HG03558 (cell line): ENCODE measurements at regions not wholly inside any gene's neighbourhood (a gene's known extent, or its start where the extent isn't known, plus 50 kb on each side); places are given as distances from the start of the nearest gene placed in this dataset.

Source experiments
- ATAC-seq: cut with Tn5 transposase; IDR thresholded peaks from one replicate; pipeline ENCODE4 v1.9.1; 2021; ENCODE audit warnings: moderate number of reproducible peaks; ENCODE audit not compliant: unreplicated experiment; ENCODE audit errors: extremely low read depth

DNA sequence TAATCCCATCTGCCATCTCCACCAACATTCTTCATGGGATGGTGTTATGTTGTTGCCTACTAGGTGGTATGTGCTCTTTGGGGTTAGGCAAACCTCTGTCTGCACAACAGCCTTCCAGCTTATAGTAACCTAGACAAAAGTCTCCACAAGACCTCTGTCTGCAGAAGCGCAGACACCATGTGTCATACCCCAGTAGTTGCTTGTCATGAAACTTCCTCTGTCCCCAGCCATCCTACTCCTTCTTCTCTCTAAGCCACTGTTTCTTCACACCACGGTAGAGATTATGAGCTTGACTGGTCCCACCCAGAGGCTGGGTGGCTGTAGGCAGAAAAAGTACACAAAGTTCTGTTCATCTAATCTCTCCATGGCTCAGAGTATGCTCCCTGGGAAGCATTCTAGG is 100.3 kb downstream of the MAF start:
- no peak for ATAC-seq

DNA sequence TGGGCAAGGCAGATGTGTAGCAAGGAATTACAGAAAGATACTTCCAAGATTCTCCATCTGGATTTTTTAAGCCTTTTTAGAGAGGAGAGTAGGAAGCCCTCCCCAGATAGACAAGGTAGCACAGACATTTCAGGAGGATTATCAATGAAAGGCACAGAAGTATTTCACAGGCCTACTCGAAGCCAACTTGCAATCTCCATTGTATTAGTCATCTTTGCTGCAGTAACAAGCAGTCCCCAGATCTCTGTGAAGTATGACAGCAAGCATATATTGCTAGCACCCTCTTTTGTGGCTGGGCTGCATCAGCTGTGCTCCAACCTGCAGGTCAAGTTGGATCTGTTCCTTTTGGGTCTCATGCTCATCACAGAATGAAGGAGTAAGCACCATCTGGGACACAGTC is 101.6 kb downstream of the MAF start:
- ATAC-seq: no peak

DNA sequence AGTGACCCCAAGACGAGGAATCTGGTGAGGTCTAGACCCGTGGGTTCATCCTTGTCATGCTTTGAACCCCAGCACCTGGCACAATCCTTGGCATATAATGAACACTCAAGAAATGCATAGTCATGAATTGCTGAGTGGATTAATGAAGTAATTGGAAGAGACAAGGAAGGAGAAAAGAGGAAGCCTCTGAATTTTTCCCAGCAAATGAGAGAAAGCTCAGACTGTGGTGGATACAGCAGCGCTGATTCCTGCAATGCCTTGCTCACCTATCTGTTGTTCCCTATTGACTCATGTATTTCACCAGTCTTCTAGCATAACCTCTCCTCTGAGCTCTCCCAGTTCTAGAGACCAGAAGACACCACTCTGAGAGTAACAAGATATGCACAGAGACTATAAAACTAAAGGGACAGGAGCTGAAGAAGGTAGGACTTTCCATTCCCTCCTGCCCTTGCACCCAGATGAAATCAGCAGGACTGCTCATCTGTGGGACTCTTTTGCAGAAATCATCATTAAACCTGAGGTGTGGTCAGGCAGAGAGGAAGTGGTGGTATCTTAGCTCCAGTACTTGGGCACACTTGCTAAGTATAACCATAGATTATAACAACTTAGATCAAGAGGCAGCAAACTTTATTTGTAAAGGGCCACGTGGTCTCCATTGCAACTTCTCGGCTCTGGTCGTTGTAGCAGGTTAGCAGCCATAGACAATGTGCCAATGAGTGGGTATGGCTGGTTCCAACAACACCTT is 102.8 kb downstream of the MAF start:
- no peak for ATAC-seq

DNA sequence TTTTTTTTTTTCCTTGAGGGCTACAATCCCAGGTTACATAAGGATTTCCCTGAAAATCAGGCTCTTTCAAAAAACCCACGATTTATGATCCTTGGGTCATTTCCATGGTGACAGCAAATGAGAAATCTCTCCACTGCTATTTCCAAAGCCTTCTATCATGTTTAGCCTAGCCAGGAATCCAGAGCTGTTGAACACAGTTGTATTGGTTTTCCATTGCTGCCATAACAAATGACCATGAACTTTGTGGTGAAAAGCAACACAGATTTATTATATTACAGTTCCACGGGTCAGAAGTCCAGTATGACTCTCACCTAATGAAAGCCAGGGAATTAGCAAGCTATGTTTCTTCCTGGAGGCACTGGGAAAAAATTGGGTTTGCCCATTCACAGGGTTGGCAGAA is 106.6 kb downstream of the MAF start:
- no peak for ATAC-seq

DNA sequence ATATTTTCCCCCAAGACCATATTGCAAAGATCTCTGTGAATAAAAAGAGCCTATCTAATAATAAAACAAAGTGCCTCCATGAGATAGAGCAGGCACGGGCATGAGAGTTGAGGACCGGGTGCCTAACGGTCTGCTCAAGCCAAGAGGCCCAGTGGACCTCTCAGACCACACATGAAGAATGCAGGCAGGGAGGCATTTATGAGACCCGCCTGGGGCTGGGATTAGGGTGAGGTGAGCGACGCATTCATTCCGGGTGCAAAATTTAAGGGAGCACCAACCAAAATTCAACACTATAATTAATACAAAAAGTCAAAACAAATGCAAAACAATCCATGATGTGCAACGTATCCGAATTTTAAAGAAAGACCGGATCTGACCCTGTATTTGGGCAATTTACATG is 108.5 kb downstream of the MAF start:
- no peak for ATAC-seq

DNA sequence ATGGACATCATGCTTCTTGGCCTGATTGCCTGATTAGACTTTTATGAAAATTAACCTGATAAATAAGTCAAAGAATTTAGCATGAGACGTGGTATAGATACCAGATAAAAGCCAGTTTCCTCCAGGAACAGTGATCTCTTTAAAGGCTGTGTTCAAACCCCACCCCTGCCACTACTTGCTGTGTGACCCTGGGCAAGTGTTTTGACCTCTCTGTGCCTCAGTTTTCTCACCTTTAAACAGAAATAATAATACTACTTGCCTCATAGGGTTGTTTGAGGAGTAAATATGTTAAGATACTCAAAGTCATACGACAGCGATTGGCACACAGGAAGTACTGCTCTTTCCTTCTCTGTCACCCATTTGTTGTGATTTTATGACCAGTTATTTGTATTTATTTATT is 115.5 kb downstream of the MAF start:
- no peak for ATAC-seq

DNA sequence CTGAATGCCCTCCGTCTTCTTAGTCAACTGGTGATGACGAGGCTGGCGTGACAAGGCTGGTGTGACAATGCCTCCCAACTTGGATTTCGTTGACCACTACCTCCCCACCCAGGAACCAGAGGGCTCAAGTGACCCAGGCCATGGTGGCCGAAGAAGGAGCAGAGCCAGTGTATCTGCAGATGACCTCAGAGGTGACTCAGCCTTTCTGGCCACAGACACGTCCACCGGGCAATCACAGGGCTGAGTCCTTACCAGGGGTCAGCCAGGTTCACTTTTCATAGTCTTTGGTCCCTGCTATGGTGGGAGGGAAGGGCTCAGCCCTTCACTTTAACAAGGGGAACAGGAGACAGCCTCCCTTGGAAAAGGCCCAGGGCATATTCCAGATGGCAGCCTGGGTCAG is 116.3 kb downstream of the MAF start:
- ATAC-seq: no peak

DNA sequence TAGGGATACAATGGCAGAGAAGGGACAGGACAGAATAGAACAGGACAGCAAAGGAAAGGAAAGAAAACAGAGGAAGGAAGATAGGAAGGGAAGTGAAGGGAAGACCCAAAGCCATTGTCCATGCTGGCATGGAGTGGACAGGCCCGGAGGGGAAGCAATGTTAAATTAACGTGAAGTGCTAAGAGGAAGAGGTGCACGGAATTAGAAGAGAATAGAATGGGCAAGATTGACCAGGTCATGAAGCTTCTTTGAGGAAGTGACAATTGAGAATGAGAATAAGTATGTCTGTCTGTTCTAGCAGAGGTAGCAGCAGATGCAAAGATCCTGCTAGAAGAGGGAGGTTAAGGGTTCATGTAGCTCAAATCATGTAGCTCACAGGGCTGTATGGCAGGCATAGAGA is 117.2 kb downstream of the MAF start:
- ATAC-seq: no peak

DNA sequence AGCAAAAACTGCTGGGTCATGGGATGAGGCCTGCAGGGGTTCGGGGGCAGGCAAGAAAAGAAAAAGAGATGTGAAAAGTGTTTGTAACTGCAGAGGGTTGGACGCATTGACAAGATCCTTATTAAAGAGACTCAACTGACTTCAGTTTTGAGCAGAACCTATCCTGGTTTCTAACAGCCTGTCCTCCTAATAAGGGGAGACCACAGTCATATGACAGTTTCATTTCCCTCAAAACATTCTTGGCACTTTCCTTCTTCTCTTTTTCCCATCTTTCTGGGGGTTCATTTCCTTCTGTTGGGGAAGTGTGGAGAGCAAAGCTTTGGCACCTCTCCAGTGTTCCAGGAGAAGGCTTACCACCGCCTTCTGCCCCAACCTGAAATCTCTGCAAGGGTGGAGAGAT is 118.5 kb downstream of the MAF start:
- ATAC-seq: no peak

DNA sequence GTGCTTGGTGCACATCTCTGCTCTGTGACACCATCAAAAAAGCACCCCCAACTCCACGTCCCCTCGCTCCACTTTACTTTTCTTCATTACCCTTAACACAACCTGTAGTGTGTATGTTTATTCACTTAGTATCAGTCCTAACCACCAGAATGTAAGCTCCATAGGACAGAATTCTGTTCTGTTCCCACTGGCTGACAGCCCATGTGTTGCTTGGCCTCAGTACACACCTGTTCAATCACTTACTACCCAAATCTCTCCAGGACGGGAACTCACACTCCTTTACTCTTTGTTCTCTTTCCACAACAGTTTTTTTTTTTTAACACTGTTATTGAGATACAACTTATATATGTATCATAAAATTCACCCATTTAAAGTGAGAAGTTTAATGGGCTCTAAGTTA is 119.6 kb downstream of the MAF start:
- no peak for ATAC-seq

DNA sequence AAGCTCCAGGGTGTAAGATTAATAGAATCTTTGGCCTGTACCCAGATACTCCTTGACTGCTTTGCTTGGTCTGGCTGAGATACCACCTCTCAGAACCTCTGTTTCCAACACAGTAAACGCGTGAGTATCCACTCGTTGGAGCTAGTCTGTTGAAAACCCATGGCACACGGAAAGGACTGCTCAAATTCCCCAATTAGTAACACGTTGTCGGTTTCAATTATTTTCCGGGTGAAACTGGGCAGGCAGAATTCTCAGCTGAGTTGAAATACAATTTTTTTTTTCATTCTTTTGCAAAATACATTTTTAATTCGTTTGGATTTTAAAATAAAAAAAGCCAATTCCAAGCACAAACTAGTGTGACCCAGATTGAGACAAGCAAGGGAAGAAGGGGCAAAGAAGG is 120.5 kb downstream of the MAF start:
- ATAC-seq: no peak

DNA sequence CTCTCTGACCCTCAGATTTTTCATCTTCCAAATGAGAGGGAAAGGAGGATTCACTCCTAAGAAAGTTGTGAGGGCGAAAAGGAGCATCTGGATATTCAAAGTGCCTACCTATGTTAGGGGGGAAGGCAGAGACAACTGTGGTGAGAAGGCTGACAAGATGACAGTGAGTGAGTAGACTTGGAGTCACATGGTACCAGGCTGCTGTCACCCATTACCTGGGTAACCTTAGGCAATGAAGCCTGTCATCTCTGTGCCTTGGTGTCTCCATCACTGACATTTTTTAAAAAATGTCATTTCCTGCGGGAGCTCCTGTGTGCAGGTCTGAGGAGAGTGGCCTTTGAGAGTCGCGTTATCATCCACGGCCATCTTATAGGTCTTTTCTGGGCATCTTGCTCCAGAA is 124.0 kb downstream of the MAF start:
- no peak for ATAC-seq

DNA sequence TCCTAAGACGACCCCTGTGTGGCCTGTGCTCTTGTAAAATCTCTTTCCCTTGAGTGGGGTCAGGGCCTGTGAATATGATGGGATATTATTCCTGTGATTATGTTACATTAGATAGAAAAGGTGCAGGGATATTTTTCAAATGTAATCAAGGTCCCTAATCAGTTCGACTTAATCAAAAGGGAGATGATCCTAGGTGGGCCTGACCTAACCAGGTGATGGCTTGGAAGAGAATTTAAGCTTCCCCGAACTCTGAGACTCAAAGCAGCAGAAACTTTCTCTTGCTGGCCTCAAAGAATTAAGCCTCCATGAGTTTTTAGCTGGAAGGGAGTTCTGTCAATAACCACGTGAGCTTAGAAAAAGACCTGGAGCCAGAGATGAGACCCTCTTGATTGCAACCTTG is 124.7 kb downstream of the MAF start:
- ATAC-seq: no peak

DNA sequence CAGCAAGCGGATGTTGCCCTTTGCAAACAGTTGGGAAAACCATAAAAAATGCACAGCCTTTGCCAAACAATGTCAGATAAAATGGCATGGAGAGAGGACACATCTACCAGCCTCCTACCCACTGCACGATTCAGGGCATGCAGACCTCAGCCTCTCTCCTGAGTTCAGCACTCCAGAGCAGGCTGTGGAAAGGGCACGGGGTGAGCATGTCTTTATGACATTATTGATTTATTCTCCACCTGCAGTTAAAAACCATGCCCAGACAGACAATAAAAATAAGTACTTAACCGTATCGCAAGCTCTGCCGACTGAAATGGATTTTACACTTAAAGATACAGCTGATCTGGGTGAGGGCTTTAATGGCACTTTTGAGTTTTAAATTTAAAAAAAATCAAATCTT is 127.1 kb downstream of the MAF start:
- ATAC-seq: no peak

DNA sequence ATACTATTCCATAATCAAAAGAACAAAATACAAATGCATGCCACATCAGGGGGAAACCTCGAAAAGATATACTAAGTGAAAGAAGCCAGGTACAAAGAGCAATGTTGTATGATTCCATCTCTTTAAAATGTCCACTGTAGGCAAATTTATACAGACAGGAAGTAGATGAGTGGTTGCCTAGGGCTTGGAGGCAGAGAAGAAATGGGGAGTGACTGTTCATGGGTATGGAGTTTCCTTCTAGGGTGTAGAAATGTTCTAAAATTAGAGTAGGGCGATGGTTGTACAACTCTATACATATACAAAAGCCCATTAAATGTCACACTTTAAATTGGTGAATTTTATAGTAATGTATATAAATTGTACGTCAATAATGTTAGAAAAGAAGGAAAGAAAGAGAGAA is 128.1 kb downstream of the MAF start:
- ATAC-seq: no peak

DNA sequence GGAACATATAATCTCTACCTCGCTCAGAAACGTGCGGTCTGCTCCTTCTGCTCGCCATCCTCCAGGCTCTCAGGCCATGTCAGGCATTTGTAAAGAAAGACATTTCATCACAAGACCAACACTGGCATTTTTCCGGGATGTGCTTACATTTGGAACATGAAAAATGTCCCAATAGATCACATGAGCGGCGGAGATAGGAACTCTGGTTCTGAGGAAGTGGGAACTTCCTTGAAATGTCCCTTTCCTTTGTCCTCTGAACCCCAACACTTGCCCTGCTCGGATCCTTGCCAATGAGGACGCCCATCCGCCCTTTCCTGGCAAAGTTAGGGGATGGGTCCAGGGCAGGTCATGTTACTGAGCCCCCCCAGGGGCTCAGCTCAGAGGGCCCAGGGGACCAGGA is 130.5 kb downstream of the MAF start:
- ATAC-seq: no peak

DNA sequence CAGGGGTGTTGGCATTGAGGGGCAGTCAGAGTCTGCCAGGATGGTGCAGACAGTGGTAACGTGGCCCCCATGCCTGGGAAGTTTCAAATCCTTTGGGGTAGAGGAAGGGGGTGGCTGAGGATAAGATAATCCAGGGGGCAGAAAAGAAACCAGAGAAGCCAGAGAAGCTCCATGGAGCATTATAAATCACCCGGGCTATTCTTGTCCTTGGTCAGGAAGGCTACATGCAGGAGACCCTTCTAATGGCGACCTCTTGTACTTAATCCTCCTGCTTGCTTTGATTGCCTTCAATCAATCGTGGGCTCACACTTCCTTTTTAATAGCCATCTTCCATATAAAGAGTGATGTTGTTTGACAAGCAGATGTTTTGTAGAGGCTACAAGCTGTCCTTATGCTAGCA is 131.9 kb downstream of the MAF start:
- ATAC-seq: no peak

DNA sequence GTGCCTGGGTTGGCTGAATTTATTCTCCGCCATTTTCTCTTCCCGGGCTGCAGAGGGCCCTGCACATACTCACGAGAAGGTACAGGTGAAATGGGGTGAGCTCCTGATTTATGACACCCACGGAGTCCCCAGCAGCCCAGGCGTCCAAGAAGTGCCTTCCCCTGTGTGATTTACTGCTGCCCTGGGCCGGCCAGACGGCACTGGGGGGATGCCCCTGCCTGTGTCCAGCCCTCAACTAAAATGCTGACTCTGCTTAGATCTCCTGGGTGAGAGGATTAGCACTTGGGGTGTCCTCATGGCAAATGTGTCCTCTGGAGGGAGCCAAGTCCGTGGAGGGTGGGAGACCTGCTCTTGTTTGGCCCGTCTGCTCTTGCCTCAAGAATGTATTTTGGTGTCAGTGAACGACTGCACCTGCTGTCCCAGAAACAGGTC is 132.4 kb downstream of the MAF start:
- ATAC-seq: no peak

DNA sequence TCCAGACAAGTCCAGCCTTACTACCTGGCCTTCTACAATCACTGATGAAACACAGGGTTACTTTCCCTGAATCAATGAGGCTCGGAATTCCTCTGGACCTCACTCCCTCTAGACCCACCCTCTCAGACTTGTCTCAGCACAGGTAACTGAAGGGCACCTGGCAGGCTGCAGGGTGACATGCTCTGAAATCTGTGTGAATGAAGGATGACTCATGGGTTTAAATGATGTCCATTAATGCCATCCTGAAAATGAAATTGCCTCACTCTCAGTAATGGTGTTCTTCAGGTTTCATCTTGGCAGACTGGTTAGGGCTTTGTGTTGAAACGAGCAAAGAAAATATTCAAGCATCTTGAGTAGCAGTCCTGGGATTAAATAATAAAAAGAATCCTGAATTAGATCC is 134.4 kb downstream of the MAF start:
- no peak for ATAC-seq

DNA sequence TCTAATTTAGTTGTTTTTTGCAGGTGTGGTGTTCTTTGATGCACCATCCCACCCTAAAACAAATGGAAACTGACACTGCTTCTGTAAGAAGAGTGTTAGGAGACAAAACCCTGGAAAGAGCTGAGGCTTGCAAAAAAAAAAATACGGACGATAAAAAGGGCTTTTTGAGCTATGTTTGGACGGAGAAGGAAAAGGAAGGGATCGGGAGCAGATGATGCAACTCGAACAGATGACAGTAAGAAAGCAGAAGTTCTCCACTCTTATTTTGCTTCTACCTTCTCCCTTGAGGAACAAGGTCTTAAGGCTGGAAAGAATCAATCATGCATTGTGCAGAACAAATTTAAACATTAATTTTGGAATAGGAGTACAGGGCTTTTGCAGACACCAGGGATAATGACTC is 136.7 kb downstream of the MAF start:
- ATAC-seq: no peak

DNA sequence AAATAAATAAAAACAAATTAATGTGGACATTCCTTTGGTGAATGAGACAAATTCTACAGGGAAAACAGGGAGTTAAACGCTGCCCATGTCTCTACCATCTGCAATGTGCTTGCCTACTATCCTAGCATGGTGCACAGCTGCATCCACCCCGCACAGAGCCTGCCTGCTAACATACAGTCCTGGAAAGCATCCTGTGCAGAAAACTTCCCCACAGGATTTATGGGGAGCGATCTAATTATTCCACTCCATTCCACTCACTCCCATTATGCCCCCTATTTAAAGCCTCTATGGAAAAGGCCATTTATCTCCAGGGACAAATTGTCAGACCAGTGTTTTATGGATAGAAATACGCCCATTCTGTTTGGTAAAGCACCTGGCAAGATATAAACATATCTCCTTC is 144.5 kb downstream of the MAF start:
- no peak for ATAC-seq

DNA sequence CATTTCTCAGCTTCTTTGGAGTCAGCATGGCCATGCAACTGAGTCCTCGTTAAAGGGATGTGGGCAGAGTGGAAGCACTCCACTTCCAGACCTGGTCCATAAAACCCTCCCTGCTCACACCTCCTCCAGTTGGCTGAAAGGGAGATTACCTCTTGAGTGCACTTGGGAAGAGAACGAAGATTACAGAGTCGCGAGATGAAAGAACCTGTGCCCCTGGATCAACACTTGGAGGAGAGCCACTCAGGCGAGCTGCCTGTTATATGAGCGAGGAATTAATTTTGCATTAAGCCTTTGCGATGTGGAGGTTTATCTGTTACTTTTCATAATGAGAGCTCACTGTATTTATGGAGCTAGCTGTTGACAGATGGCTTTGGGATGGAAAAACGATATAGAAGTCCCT is 147.9 kb downstream of the MAF start:
- ATAC-seq: no peak
